ENCODE measurements at regions not wholly inside any gene's neighbourhood (a gene's known extent, or its start where the extent isn't known, plus 50 kb on each side); places are given as distances from the start of the nearest gene placed in this dataset.

- TF ChIP-seq CTCF (IDR thresholded peaks at IDR 0.05) (no peak), EZH2 (IDR thresholded peaks at IDR 0.05; ENCODE audit: borderline replicate concordance, insufficient read depth, low read depth, low read length, poor library complexity, severe bottlenecking) (no peak)
Observed at GRCh38 chr12:63056649-63057048, 94.4 kb downstream of the AVPR1A start.
